ENCODE measurements at regions not wholly inside any gene's neighbourhood (a gene's known extent, or its start where the extent isn't known, plus 50 kb on each side); places are given as distances from the start of the nearest gene placed in this dataset.

GRCh38 chr6:126534401-126534800 is 194.5 kb downstream of the CENPW start:
- TF ChIP-seq CTCF (IDR thresholded peaks at IDR 0.05; ENCODE audit: borderline replicate concordance, insufficient read depth, low read depth, low read length), result no peak
- H3K4me3 ChIP-seq (ENCODE audit: low read depth, low read length), result no peak overlapping the region

GRCh38 chr6:126535138-126535537 is 195.2 kb downstream of the CENPW start:
- TF ChIP-seq CTCF (IDR thresholded peaks at IDR 0.05; ENCODE audit: borderline replicate concordance, insufficient read depth, low read depth, low read length), result no peak
- H3K4me3 ChIP-seq (ENCODE audit: low read depth, low read length), result no peak overlapping the region

GRCh38 chr6:126535595-126535994 is 195.7 kb downstream of the CENPW start:
- no peak overlapping the region for H3K4me3 ChIP-seq (ENCODE audit: low read depth, low read length)
- no peak for TF ChIP-seq CTCF (IDR thresholded peaks at IDR 0.05; ENCODE audit: borderline replicate concordance, insufficient read depth, low read depth, low read length)

- TF ChIP-seq CTCF (IDR thresholded peaks at IDR 0.05; ENCODE audit: borderline replicate concordance, insufficient read depth, low read depth, low read length), result no peak
- no peak overlapping the region for H3K4me3 ChIP-seq (ENCODE audit: low read depth, low read length)
These were observed 197.3 kb downstream of the CENPW start for GRCh38 chr6:126537061-126537816.

GRCh38 chr6:126539022-126539421 is 199.1 kb downstream of the CENPW start:
- no peak for TF ChIP-seq CTCF (IDR thresholded peaks at IDR 0.05; ENCODE audit: borderline replicate concordance, insufficient read depth, low read depth, low read length)
- H3K4me3 ChIP-seq (ENCODE audit: low read depth, low read length), result no peak overlapping the region

- no peak for TF ChIP-seq CTCF (IDR thresholded peaks at IDR 0.05; ENCODE audit: borderline replicate concordance, insufficient read depth, low read depth, low read length)
- H3K4me3 ChIP-seq (ENCODE audit: low read depth, low read length), result no peak overlapping the region
These were observed 200.2 kb downstream of the CENPW start for GRCh38 chr6:126540161-126540560.

- TF ChIP-seq CTCF (IDR thresholded peaks at IDR 0.05; ENCODE audit: borderline replicate concordance, insufficient read depth, low read depth, low read length), result no peak
These were observed 202.0 kb downstream of the CENPW start for GRCh38 chr6:126541806-126542491.

More at GRCh38 chr6:126541806-126542491, 202.0 kb downstream of the CENPW start:
- no peak overlapping the region for H3K4me3 ChIP-seq (ENCODE audit: low read depth, low read length)
